DMS 273 treated with DMSO at 0.1 percent for 48 hours (cell line): ENCODE measurements at regions not wholly inside any gene's neighbourhood (a gene's known extent, or its start where the extent isn't known, plus 50 kb on each side); places are given as distances from the start of the nearest gene placed in this dataset.

Source experiments
- DNase-seq: peaks from one replicate; lab custom pipeline; 2025; lab: John Stamatoyannopoulos, UW

GRCh38 chr4:60500810-60501209, 699.3 kb upstream of the ADGRL3 start:
- DNase-seq, result no peak

GRCh38 chr4:60502733-60503132, 697.4 kb upstream of the ADGRL3 start:
- DNase-seq, result no peak

GRCh38 chr4:60506061-60506460, 694.1 kb upstream of the ADGRL3 start:
- no peak for DNase-seq

GRCh38 chr4:60522265-60522664, 677.9 kb upstream of the ADGRL3 start:
- DNase-seq, result no peak

- DNase-seq, result no peak
These were observed 668.2 kb upstream of the ADGRL3 start for GRCh38 chr4:60531776-60532379.

- DNase-seq, result no peak
These were observed 655.1 kb upstream of the ADGRL3 start for GRCh38 chr4:60544981-60545380.

GRCh38 chr4:60562334-60562733, 637.8 kb upstream of the ADGRL3 start:
- DNase-seq, result no peak

GRCh38 chr4:60565558-60565957, 634.6 kb upstream of the ADGRL3 start:
- no peak for DNase-seq

- no peak for DNase-seq
These were observed 624.8 kb upstream of the ADGRL3 start for GRCh38 chr4:60575336-60575735.

- DNase-seq, result no peak
These were observed 620.8 kb upstream of the ADGRL3 start for GRCh38 chr4:60579335-60579734.

- DNase-seq, result no peak
These were observed 618.1 kb upstream of the ADGRL3 start for GRCh38 chr4:60581919-60582536.

GRCh38 chr4:60588556-60588955, 611.6 kb upstream of the ADGRL3 start:
- no peak for DNase-seq

GRCh38 chr4:60589425-60589824, 610.7 kb upstream of the ADGRL3 start:
- no peak for DNase-seq

GRCh38 chr4:60590116-60590515, 610.0 kb upstream of the ADGRL3 start:
- DNase-seq, result no peak

GRCh38 chr4:60605646-60606354, 594.3 kb upstream of the ADGRL3 start:
- no peak for DNase-seq

- no peak for DNase-seq
These were observed 588.2 kb upstream of the ADGRL3 start for GRCh38 chr4:60611762-60612496.

- no peak for DNase-seq
These were observed 582.4 kb upstream of the ADGRL3 start for GRCh38 chr4:60617731-60618130.

GRCh38 chr4:60619531-60620305, 580.4 kb upstream of the ADGRL3 start:
- DNase-seq, result no peak

- DNase-seq, result no peak
These were observed 562.1 kb upstream of the ADGRL3 start for GRCh38 chr4:60637976-60638375.

GRCh38 chr4:60648774-60649173, 551.4 kb upstream of the ADGRL3 start:
- no peak for DNase-seq

- DNase-seq, result no peak
These were observed 547.2 kb upstream of the ADGRL3 start for GRCh38 chr4:60652933-60653332.

GRCh38 chr4:60655356-60655755, 544.8 kb upstream of the ADGRL3 start:
- DNase-seq, result no peak
